ENCODE measurements at regions not wholly inside any gene's neighbourhood (a gene's known extent, or its start where the extent isn't known, plus 50 kb on each side); places are given as distances from the start of the nearest gene placed in this dataset.

DNA sequence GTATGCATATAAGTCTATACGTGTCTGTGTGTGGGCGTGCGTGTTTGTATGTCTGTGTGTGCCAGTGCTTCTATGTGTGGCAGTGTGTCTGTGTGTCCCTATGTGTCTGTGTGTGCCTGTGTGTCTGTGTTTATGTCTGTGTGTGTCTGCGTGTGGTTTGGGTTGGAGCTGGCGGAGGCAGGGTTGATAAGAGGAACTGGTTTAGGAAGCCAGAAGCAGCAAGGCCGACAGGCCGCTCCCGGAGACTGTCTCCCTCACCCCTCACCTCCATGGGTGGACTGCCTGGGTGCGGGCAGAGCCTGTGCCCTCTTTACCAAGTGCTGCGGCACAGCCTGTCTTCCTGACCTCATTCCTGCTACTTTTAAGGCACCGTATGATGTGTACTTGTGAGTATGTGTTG is 327.1 kb upstream of the B3GAT1 start (continued):
- TF ChIP-seq GLIS3 (CRISPR knock-in tag; IDR thresholded peaks at IDR 0.05): no peak
- TF ChIP-seq TOX (CRISPR knock-in tag; IDR thresholded peaks at IDR 0.05; ENCODE audit: borderline replicate concordance): no peak
- TF ChIP-seq ZNF8 (CRISPR knock-in tag; IDR thresholded peaks at IDR 0.05): no peak
- TF ChIP-seq RARB (CRISPR knock-in tag; IDR thresholded peaks at IDR 0.05): no peak
- no peak for TF ChIP-seq OSR1 (CRISPR knock-in tag; IDR thresholded peaks at IDR 0.05)
- no peak for TF ChIP-seq BACH2 (CRISPR knock-in tag; IDR thresholded peaks at IDR 0.05; ENCODE audit: borderline replicate concordance)

DNA sequence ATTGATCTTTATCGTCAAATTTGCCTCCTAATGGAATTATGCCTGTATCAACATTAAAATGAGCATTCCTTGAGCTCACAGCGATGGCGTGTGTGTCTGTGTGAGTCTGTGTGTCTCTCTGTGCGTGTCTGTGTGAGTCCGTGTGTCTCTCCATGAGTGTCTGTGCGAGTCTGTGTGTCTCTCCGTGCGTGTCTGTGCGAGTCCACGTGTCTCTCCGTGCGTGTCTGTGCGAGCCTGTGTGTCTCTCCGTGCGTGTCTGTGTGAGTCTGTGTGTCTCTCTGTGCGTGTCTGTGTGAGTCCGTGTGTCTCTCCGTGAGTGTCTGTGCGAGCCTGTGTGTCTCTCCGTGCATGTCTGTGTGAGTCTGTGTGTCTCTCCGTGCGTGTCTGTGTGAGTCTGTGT is 326.5 kb upstream of the B3GAT1 start:
- no peak for ATAC-seq
- TF ChIP-seq, protein P1, sequence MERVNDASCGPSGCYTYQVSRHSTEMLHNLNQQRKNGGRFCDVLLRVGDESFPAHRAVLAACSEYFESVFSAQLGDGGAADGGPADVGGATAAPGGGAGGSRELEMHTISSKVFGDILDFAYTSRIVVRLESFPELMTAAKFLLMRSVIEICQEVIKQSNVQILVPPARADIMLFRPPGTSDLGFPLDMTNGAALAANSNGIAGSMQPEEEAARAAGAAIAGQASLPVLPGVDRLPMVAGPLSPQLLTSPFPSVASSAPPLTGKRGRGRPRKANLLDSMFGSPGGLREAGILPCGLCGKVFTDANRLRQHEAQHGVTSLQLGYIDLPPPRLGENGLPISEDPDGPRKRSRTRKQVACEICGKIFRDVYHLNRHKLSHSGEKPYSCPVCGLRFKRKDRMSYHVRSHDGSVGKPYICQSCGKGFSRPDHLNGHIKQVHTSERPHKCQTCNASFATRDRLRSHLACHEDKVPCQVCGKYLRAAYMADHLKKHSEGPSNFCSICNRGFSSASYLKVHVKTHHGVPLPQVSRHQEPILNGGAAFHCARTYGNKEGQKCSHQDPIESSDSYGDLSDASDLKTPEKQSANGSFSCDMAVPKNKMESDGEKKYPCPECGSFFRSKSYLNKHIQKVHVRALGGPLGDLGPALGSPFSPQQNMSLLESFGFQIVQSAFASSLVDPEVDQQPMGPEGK (CRISPR knock-in tag; IDR thresholded peaks at IDR 0.05; ENCODE audit: borderline replicate concordance): no peak
- TF ChIP-seq CSDC2 (CRISPR knock-in tag; IDR thresholded peaks at IDR 0.05): no peak
- no peak for TF ChIP-seq ZNF70 (CRISPR knock-in tag; IDR thresholded peaks at IDR 0.05)
- no peak for TF ChIP-seq BACH2 (CRISPR knock-in tag; IDR thresholded peaks at IDR 0.05; ENCODE audit: borderline replicate concordance)
- TF ChIP-seq, protein P2, sequence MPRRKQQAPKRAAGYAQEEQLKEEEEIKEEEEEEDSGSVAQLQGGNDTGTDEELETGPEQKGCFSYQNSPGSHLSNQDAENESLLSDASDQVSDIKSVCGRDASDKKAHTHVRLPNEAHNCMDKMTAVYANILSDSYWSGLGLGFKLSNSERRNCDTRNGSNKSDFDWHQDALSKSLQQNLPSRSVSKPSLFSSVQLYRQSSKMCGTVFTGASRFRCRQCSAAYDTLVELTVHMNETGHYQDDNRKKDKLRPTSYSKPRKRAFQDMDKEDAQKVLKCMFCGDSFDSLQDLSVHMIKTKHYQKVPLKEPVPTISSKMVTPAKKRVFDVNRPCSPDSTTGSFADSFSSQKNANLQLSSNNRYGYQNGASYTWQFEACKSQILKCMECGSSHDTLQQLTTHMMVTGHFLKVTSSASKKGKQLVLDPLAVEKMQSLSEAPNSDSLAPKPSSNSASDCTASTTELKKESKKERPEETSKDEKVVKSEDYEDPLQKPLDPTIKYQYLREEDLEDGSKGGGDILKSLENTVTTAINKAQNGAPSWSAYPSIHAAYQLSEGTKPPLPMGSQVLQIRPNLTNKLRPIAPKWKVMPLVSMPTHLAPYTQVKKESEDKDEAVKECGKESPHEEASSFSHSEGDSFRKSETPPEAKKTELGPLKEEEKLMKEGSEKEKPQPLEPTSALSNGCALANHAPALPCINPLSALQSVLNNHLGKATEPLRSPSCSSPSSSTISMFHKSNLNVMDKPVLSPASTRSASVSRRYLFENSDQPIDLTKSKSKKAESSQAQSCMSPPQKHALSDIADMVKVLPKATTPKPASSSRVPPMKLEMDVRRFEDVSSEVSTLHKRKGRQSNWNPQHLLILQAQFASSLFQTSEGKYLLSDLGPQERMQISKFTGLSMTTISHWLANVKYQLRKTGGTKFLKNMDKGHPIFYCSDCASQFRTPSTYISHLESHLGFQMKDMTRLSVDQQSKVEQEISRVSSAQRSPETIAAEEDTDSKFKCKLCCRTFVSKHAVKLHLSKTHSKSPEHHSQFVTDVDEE (CRISPR knock-in tag; IDR thresholded peaks at IDR 0.05): no peak
- no peak for TF ChIP-seq OSR1 (CRISPR knock-in tag; IDR thresholded peaks at IDR 0.05)
- TF ChIP-seq ARNTL (CRISPR knock-in tag; IDR thresholded peaks at IDR 0.05; ENCODE audit: borderline replicate concordance, low read depth): no peak
- TF ChIP-seq, protein P3, sequence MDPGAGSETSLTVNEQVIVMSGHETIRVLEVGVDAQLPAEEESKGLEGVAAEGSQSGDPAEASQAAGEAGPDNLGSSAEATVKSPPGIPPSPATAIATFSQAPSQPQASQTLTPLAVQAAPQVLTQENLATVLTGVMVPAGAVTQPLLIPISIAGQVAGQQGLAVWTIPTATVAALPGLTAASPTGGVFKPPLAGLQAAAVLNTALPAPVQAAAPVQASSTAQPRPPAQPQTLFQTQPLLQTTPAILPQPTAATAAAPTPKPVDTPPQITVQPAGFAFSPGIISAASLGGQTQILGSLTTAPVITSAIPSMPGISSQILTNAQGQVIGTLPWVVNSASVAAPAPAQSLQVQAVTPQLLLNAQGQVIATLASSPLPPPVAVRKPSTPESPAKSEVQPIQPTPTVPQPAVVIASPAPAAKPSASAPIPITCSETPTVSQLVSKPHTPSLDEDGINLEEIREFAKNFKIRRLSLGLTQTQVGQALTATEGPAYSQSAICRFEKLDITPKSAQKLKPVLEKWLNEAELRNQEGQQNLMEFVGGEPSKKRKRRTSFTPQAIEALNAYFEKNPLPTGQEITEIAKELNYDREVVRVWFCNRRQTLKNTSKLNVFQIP (CRISPR knock-in tag; IDR thresholded peaks at IDR 0.05; ENCODE audit: borderline replicate concordance, low read depth): no peak
- TF ChIP-seq TCF4 (CRISPR knock-in tag; IDR thresholded peaks at IDR 0.05; ENCODE audit: borderline replicate concordance): no peak
- no peak for TF ChIP-seq PPARA (CRISPR knock-in tag; IDR thresholded peaks at IDR 0.05; ENCODE audit: borderline replicate concordance)
- no peak for TF ChIP-seq ISL1 (CRISPR knock-in tag; IDR thresholded peaks at IDR 0.05)
- TF ChIP-seq ZNF565 (CRISPR knock-in tag; conservative IDR thresholded peaks at IDR 0.05; ENCODE audit: low read depth): no peak
- TF ChIP-seq SNAI2 (CRISPR knock-in tag; IDR thresholded peaks at IDR 0.05): no peak
- TF ChIP-seq, protein P4, sequence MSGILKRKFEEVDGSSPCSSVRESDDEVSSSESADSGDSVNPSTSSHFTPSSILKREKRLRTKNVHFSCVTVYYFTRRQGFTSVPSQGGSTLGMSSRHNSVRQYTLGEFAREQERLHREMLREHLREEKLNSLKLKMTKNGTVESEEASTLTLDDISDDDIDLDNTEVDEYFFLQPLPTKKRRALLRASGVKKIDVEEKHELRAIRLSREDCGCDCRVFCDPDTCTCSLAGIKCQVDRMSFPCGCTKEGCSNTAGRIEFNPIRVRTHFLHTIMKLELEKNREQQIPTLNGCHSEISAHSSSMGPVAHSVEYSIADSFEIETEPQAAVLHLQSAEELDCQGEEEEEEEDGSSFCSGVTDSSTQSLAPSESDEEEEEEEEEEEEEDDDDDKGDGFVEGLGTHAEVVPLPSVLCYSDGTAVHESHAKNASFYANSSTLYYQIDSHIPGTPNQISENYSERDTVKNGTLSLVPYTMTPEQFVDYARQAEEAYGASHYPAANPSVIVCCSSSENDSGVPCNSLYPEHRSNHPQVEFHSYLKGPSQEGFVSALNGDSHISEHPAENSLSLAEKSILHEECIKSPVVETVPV (CRISPR knock-in tag; IDR thresholded peaks at IDR 0.05): no peak
- TF ChIP-seq ZFP30 (CRISPR knock-in tag; IDR thresholded peaks at IDR 0.05): no peak
- TF ChIP-seq TOX (CRISPR knock-in tag; IDR thresholded peaks at IDR 0.05; ENCODE audit: borderline replicate concordance): no peak

DNA sequence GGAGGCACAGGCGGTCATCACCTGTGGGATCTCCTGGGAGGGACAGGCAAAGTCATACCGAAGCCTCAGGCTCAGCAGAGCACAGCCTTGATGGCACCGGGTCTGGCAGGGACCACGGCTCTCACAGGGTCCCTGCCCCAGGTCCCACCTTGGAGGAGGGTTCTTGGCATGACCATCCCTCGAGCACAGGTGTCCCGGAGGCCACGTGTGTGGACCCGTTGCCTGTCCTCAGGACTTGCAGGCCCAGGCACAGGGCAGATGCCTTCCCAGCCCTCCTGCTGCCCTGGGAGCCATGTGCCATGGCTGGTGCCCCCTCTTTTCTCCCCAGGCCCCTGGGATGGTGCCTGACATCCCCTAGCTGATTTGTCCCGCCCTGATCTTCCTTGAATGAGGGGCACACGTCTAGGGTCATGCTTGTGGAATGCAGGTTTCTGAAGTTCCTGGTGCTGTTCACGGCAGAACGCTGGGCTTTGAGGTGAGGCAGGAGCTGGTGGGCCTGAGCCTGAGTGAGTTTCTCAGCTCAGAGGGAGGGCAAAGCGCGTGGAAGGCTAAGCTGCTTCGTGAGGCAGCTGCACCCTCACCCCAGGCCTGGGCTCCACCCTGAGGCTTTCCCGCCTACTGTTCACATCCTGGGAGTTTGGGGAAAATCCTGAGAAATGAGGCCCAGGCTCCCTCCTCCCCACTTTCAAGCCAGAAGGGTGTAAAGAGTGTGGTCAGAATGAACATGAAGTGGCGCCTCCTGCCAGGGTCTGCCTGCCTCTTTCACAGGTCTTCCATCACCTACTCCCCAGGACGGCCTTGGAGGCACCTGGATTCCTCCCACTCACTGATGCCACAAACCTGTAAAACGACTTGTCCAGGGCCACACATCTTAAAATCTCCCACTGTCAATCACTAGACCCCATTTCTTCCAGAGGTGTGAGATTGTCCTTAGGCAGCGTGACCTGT is 325.8 kb upstream of the B3GAT1 start:
- TF ChIP-seq SNAI2 (CRISPR knock-in tag; IDR thresholded peaks at IDR 0.05) (no peak), CSDC2 (CRISPR knock-in tag; IDR thresholded peaks at IDR 0.05) (no peak), ARNTL (CRISPR knock-in tag; IDR thresholded peaks at IDR 0.05; ENCODE audit: borderline replicate concordance, low read depth) (no peak), ZFP3 (CRISPR knock-in tag; IDR thresholded peaks at IDR 0.05) (no peak), ZFP30 (CRISPR knock-in tag; IDR thresholded peaks at IDR 0.05) (no peak), ZC3H10 (CRISPR knock-in tag; IDR thresholded peaks at IDR 0.05) (no peak), ZNF8 (CRISPR knock-in tag; IDR thresholded peaks at IDR 0.05) (no peak), ZNF565 (CRISPR knock-in tag; conservative IDR thresholded peaks at IDR 0.05; ENCODE audit: low read depth) (no peak), ISL1 (CRISPR knock-in tag; IDR thresholded peaks at IDR 0.05) (no peak), GLIS3 (CRISPR knock-in tag; IDR thresholded peaks at IDR 0.05) (no peak), OSR1 (CRISPR knock-in tag; IDR thresholded peaks at IDR 0.05) (no peak), TOX (CRISPR knock-in tag; IDR thresholded peaks at IDR 0.05; ENCODE audit: borderline replicate concordance) (no peak)
- TF ChIP-seq, protein P4 (CRISPR knock-in tag; IDR thresholded peaks at IDR 0.05): no peak
- TF ChIP-seq, protein P3 (CRISPR knock-in tag; IDR thresholded peaks at IDR 0.05; ENCODE audit: borderline replicate concordance, low read depth): no peak
- ATAC-seq: no peak
